ENCODE measurements at regions not wholly inside any gene's neighbourhood (a gene's known extent, or its start where the extent isn't known, plus 50 kb on each side); places are given as distances from the start of the nearest gene placed in this dataset.

- DNase-seq (ENCODE audit: low spot score in 2 of 2): no peak
- Mint-ChIP-seq H3K4me3 (no peak overlapping the region), H3K9me3 (no peaks in the 10 kb centered on the region), H3K36me3 (no peaks in the 10 kb centered on the region), H3K27ac (no peak overlapping the region), H3K4me1 (no peaks in the 10 kb centered on the region)
- ATAC-seq: no peak
These were observed 95.2 kb upstream of the TTC29 start for GRCh38 chr4:147040874-147041273.

GRCh38 chr4:147041376-147041775, 95.7 kb upstream of the TTC29 start:
- H3K9me3 Mint-ChIP-seq: no peaks in the 10 kb centered on the region
- no peak overlapping the region for H3K4me3 Mint-ChIP-seq
- H3K4me1 Mint-ChIP-seq: no peaks in the 10 kb centered on the region
- no peak for DNase-seq (ENCODE audit: low spot score in 2 of 2)
- H3K27ac Mint-ChIP-seq: no peak overlapping the region
- no peaks in the 10 kb centered on the region for H3K36me3 Mint-ChIP-seq
- ATAC-seq: no peak

GRCh38 chr4:147042046-147042445, 96.4 kb upstream of the TTC29 start:
- Mint-ChIP-seq H3K36me3 (no peaks in the 10 kb centered on the region), H3K27ac (no peak overlapping the region), H3K4me1 (no peaks in the 10 kb centered on the region), H3K9me3 (no peaks in the 10 kb centered on the region), H3K4me3 (no peak overlapping the region)
- DNase-seq (ENCODE audit: low spot score in 2 of 2) (no peak), ATAC-seq (no peak)

- ATAC-seq: no peak
These were observed 98.6 kb upstream of the TTC29 start for GRCh38 chr4:147044241-147044640.

GRCh38 chr4:147049946-147050345, 104.3 kb upstream of the TTC29 start:
- DNase-seq (ENCODE audit: low spot score in 2 of 2) (no peak), ATAC-seq (no peak)
- H3K4me3 Mint-ChIP-seq: no peak overlapping the region
- H3K4me1 Mint-ChIP-seq: no peaks in the 10 kb centered on the region
- no peaks in the 10 kb centered on the region for H3K36me3 Mint-ChIP-seq
- no peak overlapping the region for H3K27ac Mint-ChIP-seq
- H3K9me3 Mint-ChIP-seq: no peaks in the 10 kb centered on the region

More at GRCh38 chr4:147044241-147044640, 98.6 kb upstream of the TTC29 start:
- DNase-seq (ENCODE audit: low spot score in 2 of 2): no peak
- H3K36me3 Mint-ChIP-seq: no peaks in the 10 kb centered on the region
- no peak overlapping the region for H3K27ac Mint-ChIP-seq
- no peaks in the 10 kb centered on the region for H3K4me1 Mint-ChIP-seq
- no peak overlapping the region for H3K4me3 Mint-ChIP-seq
- H3K9me3 Mint-ChIP-seq: no peaks in the 10 kb centered on the region

GRCh38 chr4:147050356-147050765, 104.7 kb upstream of the TTC29 start:
- ATAC-seq (no peak), DNase-seq (ENCODE audit: low spot score in 2 of 2) (no peak)
- H3K9me3 Mint-ChIP-seq: no peaks in the 10 kb centered on the region
- H3K4me1 Mint-ChIP-seq: no peaks in the 10 kb centered on the region
- H3K36me3 Mint-ChIP-seq: no peaks in the 10 kb centered on the region
- no peak overlapping the region for H3K27ac Mint-ChIP-seq
- H3K4me3 Mint-ChIP-seq: no peak overlapping the region

- H3K36me3 Mint-ChIP-seq: no peaks in the 10 kb centered on the region
- peaks cover 6% of the 10 kb centered on the region for H3K4me1 Mint-ChIP-seq
- no peaks in the 10 kb centered on the region for H3K9me3 Mint-ChIP-seq
- DNase-seq (ENCODE audit: low spot score in 2 of 2): no peak
- no peak overlapping the region for H3K4me3 Mint-ChIP-seq
- ATAC-seq: no peak
- no peak overlapping the region for H3K27ac Mint-ChIP-seq
These were observed 106.7 kb upstream of the TTC29 start for GRCh38 chr4:147052361-147052760.

- Mint-ChIP-seq H3K4me3 (no peak overlapping the region), H3K4me1 (peaks cover 11% of the 10 kb centered on the region), H3K9me3 (no peaks in the 10 kb centered on the region), H3K36me3 (no peaks in the 10 kb centered on the region), H3K27ac (no peak overlapping the region)
- DNase-seq (ENCODE audit: low spot score in 2 of 2) (no peak), ATAC-seq (no peak)
These were observed 108.7 kb upstream of the TTC29 start for GRCh38 chr4:147054228-147054872.

GRCh38 chr4:147056940-147057610, 111.4 kb upstream of the TTC29 start:
- ATAC-seq: no peak
- peak overlapping the region; percentile 58 for H3K4me3 Mint-ChIP-seq
- DNase-seq (ENCODE audit: low spot score in 2 of 2): no peak
- peaks cover 11% of the 10 kb centered on the region for H3K4me1 Mint-ChIP-seq
- no peaks in the 10 kb centered on the region for H3K9me3 Mint-ChIP-seq
- H3K27ac Mint-ChIP-seq: no peak overlapping the region
- H3K36me3 Mint-ChIP-seq: no peaks in the 10 kb centered on the region

GRCh38 chr4:147057611-147058190, 112.0 kb upstream of the TTC29 start:
- peaks cover 11% of the 10 kb centered on the region for H3K4me1 Mint-ChIP-seq
- H3K4me3 Mint-ChIP-seq: peak overlapping the region; percentile 58
- H3K27ac Mint-ChIP-seq: no peak overlapping the region
- H3K36me3 Mint-ChIP-seq: no peaks in the 10 kb centered on the region
- no peak for DNase-seq (ENCODE audit: low spot score in 2 of 2)
- H3K9me3 Mint-ChIP-seq: no peaks in the 10 kb centered on the region
- no peak for ATAC-seq

- H3K9me3 Mint-ChIP-seq: no peaks in the 10 kb centered on the region
- DNase-seq (ENCODE audit: low spot score in 2 of 2): no peak
- no peak overlapping the region for H3K4me3 Mint-ChIP-seq
- H3K4me1 Mint-ChIP-seq: peaks cover 11% of the 10 kb centered on the region
- H3K27ac Mint-ChIP-seq: no peak overlapping the region
- H3K36me3 Mint-ChIP-seq: no peaks in the 10 kb centered on the region
- no peak for ATAC-seq
These were observed 113.5 kb upstream of the TTC29 start for GRCh38 chr4:147059064-147059731.

GRCh38 chr4:147060151-147060931, 114.7 kb upstream of the TTC29 start:
- Mint-ChIP-seq H3K4me3 (no peak overlapping the region), H3K27ac (no peak overlapping the region), H3K36me3 (no peaks in the 10 kb centered on the region), H3K4me1 (peaks cover 11% of the 10 kb centered on the region), H3K9me3 (no peaks in the 10 kb centered on the region)
- ATAC-seq: no peak
- no peak for DNase-seq (ENCODE audit: low spot score in 2 of 2)

- H3K4me1 Mint-ChIP-seq: no peaks in the 10 kb centered on the region
- no peak for DNase-seq (ENCODE audit: low spot score in 2 of 2)
- no peaks in the 10 kb centered on the region for H3K9me3 Mint-ChIP-seq
- H3K4me3 Mint-ChIP-seq: no peak overlapping the region
- no peak for ATAC-seq
- no peak overlapping the region for H3K27ac Mint-ChIP-seq
- no peaks in the 10 kb centered on the region for H3K36me3 Mint-ChIP-seq
These were observed 119.2 kb upstream of the TTC29 start for GRCh38 chr4:147064856-147065255.

GRCh38 chr4:147068564-147068963, 122.9 kb upstream of the TTC29 start:
- DNase-seq (ENCODE audit: low spot score in 2 of 2) (no peak), ATAC-seq (no peak)
- no peak overlapping the region for H3K27ac Mint-ChIP-seq
- no peaks in the 10 kb centered on the region for H3K9me3 Mint-ChIP-seq
- no peak overlapping the region for H3K4me3 Mint-ChIP-seq
- H3K4me1 Mint-ChIP-seq: no peaks in the 10 kb centered on the region
- no peaks in the 10 kb centered on the region for H3K36me3 Mint-ChIP-seq

GRCh38 chr4:147071209-147071740, 125.6 kb upstream of the TTC29 start:
- no peaks in the 10 kb centered on the region for H3K36me3 Mint-ChIP-seq
- H3K4me1 Mint-ChIP-seq: no peaks in the 10 kb centered on the region

More at GRCh38 chr4:147071209-147071740, 125.6 kb upstream of the TTC29 start:
- Mint-ChIP-seq H3K4me3 (no peak overlapping the region), H3K9me3 (no peaks in the 10 kb centered on the region), H3K27ac (no peak overlapping the region)
- DNase-seq (ENCODE audit: low spot score in 2 of 2) (no peak), ATAC-seq (no peak)
